Body of pancreas (tissue), 4 donors: ENCODE measurements at regions not wholly inside any gene's neighbourhood (a gene's known extent, or its start where the extent isn't known, plus 50 kb on each side); places are given as distances from the start of the nearest gene placed in this dataset.

ENCODE experiments used
- POLR2A ChIP-seq, 3 donors: fragments of 450-650 bp; IDR thresholded peaks; one replicate each; pipeline ENCODE4 v1.6.1; 2016; ENCODE audit warnings: antibody characterized with exemption in 3 of 3, mild to moderate bottlenecking in 2 of 3
- TF ChIP-seq, protein P1 (sequence below), 7 experiments: fragments of 450-650 bp in 4 of 7; fragments of 200-600 bp in 3 of 7; sonication (generic) in 3 of 7; IDR thresholded peaks; one replicate each; pipeline ENCODE4 v1.5.1; 2016 to 2019; ENCODE audit warnings: antibody characterized with exemption in 7 of 7

DNA sequence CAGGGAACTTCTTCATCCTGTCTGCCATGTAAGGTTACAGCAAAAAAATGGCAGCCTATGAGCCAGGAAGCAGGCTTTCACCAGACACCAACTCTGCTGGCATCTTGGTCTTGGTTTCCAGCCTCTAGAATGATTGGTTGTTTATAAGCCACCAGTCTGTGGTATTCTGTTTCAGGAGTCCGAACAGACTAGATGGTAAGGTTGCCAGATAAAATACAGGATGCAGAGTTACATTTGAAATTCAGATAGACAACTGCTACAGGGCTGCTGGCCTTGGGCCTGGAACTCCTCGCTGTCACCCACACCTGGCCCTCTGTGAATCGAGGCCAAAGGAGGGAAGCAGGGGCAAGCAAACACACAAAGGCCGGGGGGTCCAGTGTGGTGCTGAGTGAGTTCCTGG lies 478.8 kb upstream of the CCL2 start:
- TF ChIP-seq, protein P1, sequence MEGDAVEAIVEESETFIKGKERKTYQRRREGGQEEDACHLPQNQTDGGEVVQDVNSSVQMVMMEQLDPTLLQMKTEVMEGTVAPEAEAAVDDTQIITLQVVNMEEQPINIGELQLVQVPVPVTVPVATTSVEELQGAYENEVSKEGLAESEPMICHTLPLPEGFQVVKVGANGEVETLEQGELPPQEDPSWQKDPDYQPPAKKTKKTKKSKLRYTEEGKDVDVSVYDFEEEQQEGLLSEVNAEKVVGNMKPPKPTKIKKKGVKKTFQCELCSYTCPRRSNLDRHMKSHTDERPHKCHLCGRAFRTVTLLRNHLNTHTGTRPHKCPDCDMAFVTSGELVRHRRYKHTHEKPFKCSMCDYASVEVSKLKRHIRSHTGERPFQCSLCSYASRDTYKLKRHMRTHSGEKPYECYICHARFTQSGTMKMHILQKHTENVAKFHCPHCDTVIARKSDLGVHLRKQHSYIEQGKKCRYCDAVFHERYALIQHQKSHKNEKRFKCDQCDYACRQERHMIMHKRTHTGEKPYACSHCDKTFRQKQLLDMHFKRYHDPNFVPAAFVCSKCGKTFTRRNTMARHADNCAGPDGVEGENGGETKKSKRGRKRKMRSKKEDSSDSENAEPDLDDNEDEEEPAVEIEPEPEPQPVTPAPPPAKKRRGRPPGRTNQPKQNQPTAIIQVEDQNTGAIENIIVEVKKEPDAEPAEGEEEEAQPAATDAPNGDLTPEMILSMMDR (IDR thresholded peaks at IDR 0.05) = no peak
- TF ChIP-seq POLR2A (IDR thresholded peaks at IDR 0.05) = no peak
